HG03457 (cell line): ENCODE measurements at regions not wholly inside any gene's neighbourhood (a gene's known extent, or its start where the extent isn't known, plus 50 kb on each side); places are given as distances from the start of the nearest gene placed in this dataset.
"Not testable (repeated sequence)": the region's sequence is repeated elsewhere in the genome, so short reads cannot be mapped to it uniquely, and the experiment has no call there.

Experiments
- ATAC-seq: cut with Tn5 transposase; IDR thresholded peaks from one replicate; pipeline ENCODE4 v1.9.1; 2021; ENCODE audit warnings: moderate number of reproducible peaks; ENCODE audit not compliant: unreplicated experiment

GRCh38 chr16:85216522-85217375 is 104.5 kb upstream of the CIBAR2 start:
- no peak for ATAC-seq

DNA sequence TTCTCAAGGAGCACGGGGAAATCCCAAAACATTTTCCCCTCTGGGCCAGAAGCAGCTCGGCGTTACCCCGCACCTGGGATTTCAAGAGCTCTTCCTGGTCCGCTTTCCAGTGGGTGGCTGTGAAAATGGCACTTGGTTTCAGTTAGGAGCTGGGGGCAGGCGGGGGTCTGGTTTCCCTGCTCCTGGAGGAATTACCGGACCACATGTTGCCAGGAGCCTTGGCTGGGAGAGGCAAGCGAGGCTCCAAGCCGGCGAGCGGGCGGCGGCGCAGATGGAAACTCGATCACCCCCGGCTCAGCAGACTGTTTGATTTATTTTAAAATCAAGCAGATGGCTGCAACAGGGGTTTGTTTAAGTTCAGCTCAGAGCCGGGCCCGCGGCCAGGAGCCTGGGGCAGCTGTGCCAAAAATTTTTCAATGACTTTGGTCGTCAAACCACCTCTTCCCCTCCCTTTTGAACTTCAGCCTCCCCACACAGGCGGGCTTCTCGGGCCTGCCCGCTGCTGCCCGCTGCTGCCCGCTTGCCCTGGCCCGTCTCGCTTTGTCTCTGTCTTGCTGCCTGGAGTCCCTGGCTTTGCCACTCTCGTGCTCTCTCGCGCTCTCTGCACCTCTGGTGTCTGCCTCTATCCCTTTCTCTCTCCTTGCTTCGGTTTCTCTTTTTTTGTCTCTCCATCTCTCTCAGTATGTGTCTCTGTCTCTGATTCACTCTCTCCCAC is 108.0 kb upstream of the CIBAR2 start:
- ATAC-seq: no peak

- ATAC-seq: no peak
Measured at GRCh38 chr16:85220964-85221731, 108.9 kb upstream of the CIBAR2 start.

DNA sequence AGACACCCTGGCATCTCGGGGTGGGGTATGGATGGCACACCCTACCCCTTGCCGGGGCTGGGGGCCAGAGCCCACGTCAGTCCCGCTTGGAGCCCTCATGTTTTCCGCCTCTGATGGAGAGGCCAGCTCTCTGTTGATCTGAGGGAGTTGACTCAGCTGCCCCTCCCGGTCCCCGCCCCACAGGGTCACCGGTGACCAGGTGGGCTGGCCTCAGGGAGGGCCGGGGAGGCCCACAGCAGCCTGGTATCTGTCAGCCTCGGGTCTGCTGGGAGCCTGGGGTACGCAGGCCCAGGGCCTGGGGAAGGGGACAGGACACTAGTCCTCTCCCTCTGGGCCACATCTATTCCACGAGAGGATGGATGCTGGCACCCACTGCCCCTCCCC is 109.5 kb upstream of the CIBAR2 start:
- no peak for ATAC-seq

- ATAC-seq: no peak
Measured at GRCh38 chr16:85222155-85222863, 110.0 kb upstream of the CIBAR2 start.

DNA sequence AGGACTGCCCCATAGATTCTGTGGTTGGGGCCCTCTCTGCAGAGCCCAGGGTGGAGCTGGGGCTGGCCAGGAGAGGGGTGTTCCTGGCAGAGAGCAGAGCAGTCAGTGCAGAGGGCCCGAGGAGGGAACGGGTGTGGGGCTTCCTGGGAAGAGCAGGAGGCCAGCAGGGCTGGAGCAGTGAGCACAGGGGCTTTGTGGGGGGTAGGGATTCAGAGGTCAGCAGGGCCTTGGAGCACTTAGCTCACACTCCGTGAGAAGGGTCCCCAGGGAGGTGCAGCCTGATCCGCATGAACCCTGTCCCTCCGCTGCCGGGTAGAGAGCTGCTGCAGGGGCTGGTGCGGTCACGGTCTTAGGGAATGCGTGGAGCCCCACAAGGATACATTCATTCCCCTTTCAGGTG is 113.0 kb upstream of the CIBAR2 start:
- ATAC-seq: no peak

GRCh38 chr16:85225721-85226120 is 113.4 kb upstream of the CIBAR2 start:
- ATAC-seq: no peak

GRCh38 chr16:85227084-85227945 is 115.0 kb upstream of the CIBAR2 start:
- ATAC-seq: peak; percentile 62

- ATAC-seq: peak; percentile 5
Measured at GRCh38 chr16:85227946-85228862, 115.9 kb upstream of the CIBAR2 start.

GRCh38 chr16:85228970-85229430 is 116.7 kb upstream of the CIBAR2 start:
- ATAC-seq: no peak

GRCh38 chr16:85229869-85230462 is 117.7 kb upstream of the CIBAR2 start:
- no peak for ATAC-seq

DNA sequence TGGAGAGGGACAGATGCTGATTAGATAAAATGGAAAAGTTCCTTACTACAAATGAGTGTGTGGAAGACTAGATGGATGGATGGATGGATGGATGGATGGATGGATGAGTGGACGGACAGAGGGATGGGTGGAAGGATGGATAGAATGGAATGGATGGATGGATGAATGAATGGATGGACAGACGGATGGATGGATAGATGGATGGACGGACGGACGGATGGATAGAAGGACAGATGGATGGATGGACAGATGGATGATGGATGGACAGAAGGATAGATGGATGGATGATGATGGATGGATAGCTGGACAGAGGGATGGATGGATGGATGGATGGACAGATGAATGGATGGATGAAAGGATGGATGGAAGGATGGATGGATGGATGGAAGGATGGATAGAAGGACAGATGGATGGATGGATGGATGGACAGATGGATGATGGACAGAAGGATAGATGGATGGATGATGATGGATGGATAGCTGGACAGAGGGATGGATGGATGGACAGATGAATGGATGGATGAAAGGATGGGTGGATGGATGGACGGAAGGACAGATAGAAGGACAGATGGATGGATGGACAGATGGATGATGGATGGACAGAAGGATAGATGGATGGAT is 118.6 kb upstream of the CIBAR2 start:
- not testable (repeated sequence) for ATAC-seq

GRCh38 chr16:85231959-85232358 is 119.7 kb upstream of the CIBAR2 start:
- ATAC-seq: no peak

DNA sequence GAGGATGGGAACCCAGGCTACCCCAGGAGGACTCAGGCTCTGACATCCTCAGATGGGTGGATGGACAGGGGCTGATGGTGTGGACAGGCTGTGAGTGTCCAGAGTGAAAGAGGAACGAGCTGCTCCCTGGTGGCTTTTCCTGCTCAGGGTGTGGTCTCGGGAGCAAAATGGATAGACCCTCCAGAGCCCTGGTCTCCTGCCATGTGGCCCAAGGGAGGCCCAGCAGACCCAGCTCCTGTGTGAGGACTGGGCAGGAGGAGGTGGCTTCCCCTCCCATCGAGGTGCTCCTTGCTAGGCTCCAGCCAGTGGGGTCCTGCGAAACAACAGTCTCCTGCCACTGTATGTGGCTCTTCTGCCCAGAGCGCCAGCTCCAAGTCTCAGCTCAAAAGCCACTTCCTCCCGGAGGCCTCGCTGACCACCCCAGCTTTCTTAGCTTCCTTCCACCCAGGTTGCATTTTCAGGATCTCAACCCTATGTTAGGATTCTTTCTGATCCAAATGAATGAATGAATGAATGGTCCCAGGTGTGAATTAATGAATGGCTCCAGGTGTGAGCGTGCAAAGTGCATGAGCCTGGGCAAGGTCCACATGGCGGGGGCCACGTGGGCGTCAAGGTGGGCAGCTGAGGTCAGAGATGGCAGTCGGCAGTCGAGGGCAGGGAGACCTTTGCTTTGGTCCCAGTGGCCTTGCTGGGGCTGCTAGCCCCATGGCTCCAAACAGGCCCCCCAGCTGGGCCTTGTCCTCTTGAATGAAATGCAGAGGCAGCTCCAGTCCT is 120.3 kb upstream of the CIBAR2 start:
- no peak for ATAC-seq

GRCh38 chr16:85233516-85233915 is 121.2 kb upstream of the CIBAR2 start:
- ATAC-seq: no peak

DNA sequence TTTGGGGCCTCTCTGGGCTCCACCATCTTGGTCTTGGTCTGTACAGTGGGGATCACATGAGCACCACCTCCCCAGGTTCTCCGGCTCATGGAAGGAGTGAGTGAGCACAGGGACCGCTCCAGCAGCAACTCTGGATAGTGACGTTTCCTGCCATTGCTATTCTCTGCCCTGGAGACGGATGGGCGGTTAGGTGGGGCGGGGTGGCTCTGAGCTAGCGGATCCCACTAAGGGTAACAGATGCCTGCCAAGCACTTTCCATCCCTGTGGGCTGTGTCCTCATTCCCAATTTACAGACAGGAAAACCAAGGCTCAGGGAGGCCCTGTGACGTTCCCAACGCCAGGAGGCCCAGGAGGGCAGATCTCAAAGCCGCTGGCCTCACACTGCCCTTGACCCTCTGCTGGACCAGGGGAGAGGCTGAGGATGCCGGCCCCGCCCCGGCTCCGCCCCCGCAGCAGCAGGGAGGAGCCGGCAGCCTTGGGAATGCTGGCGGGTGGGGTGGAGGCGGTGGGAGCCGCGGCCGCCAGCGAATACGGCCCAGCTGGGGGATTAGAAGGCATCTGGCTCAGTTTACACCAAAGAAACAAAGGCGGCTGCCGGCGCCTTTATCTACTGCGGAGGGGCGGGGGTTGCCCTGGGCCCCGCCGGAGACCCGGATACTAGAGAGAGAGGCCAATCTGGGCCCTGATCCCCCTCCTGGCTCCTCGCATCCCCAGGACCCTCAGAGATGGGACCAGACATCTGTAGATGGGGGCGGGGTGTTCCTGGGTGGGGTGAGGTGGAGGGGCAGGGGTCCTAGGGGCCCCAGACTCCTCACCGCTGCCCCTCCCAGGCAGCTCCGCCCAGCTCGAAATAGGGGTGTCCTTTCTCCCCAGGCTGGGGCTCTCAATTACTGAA is 122.3 kb upstream of the CIBAR2 start:
- ATAC-seq: no peak
